Fibroblast of mammary gland (primary cell): ENCODE measurements at regions not wholly inside any gene's neighbourhood (a gene's known extent, or its start where the extent isn't known, plus 50 kb on each side); places are given as distances from the start of the nearest gene placed in this dataset.

Experiments used
- DNase-seq: peaks from one replicate; pipeline ENCODE4 v3.0.0-alpha.2; 2010; ENCODE audit warnings: low read depth
- H3K4me3 ChIP-seq: 2 replicates; pipeline ENCODE4 v1.5.1; 2011; ENCODE audit warnings: low read depth, mild to moderate bottlenecking, low read length, moderate library complexity; ENCODE audit not compliant: control insufficient read depth
- TF ChIP-seq, protein P1 (sequence below): conservative IDR thresholded peaks from 2 replicates; pipeline ENCODE4 v1.5.1; 2011; ENCODE audit warnings: low read depth, low read length, inconsistent platforms; ENCODE audit not compliant: control insufficient read depth, insufficient read depth

DNA sequence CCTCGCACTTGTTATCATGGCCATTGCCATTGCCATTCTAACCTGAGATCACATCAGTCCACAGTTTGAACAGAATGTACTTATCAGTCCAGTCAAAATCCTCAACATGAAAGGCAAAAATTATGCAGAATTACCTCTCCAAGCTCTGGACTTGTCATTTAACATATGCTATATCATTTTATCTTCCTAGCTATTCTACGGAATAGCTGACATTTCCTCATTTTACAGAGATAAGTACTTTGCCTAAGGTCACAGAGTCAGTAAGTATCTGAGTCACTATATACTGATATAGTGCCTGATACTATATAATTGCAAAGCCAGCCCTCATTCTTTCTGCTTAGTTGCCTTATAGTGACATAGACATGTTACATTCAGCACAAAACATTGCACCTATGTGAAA is 456.9 kb upstream of the GHITM start:
- TF ChIP-seq, protein P1, sequence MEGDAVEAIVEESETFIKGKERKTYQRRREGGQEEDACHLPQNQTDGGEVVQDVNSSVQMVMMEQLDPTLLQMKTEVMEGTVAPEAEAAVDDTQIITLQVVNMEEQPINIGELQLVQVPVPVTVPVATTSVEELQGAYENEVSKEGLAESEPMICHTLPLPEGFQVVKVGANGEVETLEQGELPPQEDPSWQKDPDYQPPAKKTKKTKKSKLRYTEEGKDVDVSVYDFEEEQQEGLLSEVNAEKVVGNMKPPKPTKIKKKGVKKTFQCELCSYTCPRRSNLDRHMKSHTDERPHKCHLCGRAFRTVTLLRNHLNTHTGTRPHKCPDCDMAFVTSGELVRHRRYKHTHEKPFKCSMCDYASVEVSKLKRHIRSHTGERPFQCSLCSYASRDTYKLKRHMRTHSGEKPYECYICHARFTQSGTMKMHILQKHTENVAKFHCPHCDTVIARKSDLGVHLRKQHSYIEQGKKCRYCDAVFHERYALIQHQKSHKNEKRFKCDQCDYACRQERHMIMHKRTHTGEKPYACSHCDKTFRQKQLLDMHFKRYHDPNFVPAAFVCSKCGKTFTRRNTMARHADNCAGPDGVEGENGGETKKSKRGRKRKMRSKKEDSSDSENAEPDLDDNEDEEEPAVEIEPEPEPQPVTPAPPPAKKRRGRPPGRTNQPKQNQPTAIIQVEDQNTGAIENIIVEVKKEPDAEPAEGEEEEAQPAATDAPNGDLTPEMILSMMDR, result no peak
- DNase-seq, result no peak
- no peak overlapping the region for H3K4me3 ChIP-seq

DNA sequence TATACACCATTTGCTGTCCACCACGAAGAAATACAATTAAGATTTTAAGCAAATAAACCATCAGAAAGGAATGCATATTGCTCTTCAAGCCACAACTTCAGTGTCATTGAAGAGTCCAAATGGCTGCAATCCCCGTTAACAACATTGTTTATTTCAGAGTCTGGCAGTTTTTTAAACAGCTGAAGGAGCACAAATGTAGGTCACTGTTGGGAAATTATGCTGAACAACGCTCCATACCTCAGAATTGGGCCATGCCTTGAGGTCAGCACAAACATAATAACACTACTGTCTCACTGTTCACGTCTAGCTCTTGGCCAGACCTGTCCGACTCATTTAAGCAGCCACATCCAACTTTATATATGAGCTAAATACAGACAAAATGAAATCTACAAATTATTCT is 453.9 kb upstream of the GHITM start:
- H3K4me3 ChIP-seq, result no peak overlapping the region
- TF ChIP-seq, protein P1, result no peak
- DNase-seq, result no peak

DNA sequence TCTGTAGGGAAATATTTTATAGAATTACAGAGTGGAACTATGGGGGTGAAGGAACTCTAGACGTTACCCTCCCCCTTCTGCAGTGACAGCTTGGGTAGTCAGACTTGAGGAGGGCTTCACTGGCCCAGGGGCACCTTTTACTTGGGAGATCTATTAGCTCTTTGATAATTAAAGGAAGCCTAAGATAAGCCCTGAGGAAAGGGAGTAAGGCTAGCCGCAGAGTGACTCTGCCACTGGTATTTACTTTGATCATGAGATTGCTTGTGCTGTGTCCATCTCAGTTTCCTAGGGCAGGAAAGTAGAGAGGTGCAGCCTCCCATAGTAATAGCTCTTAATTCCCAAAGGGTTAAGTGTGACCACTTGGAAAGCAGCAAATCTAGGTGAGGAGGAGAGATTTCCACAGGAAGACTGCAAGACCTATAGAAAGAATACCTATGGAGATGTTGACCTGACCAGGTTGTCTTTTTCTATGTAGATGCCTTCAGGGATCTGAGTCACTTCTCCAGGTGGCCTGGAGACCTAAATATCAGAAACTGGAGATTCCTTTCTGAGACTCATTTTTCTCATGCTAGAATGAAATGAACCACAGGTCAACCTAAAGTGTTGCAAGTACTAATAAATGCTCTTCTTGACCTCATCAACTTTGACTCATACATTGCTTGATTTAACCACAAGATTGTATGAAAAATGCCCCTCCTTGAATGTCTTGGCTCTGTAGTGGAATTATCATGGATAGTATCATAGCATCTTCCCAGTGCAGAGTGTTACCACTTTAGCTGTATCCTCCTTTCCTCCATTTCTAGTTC is 447.3 kb upstream of the GHITM start:
- TF ChIP-seq, protein P1, result no peak
- DNase-seq, result no peak
- H3K4me3 ChIP-seq, result no peak overlapping the region

DNA sequence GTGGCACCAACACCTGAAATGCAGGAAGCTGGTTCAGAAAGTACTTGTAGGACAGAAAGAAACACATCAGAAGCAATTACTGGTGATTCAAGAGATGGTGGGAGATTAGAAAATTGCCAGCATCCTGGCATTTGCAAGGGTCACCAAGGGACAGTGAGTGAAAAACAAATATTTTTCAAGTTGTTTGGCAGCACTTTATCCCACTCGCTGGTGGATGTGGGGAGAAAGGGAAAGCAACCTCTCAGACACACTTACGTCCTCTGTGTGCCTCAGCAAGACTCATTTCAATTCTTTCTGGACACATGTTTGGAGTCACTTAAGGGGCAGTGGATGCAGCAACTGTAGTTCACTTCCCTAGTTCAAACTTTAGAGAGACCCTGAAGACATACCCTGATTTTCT is 440.4 kb upstream of the GHITM start:
- H3K4me3 ChIP-seq, result no peak overlapping the region
- DNase-seq, result no peak
- TF ChIP-seq, protein P1, result no peak

DNA sequence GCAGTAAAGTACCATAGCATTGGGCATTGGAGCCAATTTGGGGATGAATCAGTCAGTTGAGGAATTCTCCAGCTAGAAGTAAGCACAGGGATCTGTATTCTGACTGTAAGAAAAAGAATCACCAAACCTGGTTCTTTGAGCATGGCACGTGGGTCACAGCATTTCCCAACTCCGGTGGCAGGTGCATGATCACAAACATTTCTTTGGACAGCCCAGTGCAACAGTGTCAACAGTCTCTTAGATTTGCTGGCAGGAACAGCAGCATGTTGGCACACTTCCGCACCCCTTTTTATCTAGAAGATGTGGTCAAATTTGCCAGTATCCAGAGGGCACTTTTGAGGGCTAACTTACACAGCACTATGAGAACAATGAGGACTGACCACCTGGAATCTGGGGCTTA is 437.5 kb upstream of the GHITM start:
- H3K4me3 ChIP-seq, result no peak overlapping the region
- DNase-seq, result no peak
- TF ChIP-seq, protein P1, result no peak

DNA sequence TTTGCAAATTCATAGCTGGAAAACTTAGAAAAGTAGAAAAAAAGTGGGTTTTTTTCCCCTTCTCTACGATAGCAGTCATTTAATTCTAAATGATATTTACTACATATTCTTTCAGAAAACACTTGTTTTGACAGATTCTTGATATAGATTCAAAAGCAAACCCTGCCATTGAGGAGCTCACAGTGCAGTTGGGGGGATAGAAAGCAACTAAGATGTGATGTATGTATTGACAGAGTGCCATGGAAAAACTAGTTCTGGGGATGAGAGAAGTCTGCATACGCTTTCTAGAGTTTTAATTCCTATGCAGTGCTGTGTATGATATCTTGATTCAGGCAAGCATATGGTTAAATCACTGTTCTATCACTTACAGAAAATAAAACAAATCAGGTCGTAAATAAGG is 436.6 kb upstream of the GHITM start:
- TF ChIP-seq, protein P1, result no peak
- H3K4me3 ChIP-seq, result no peak overlapping the region

More for the DNA sequence above, 436.6 kb upstream of the GHITM start:
- DNase-seq, result no peak
